K562 (cell line): ENCODE measurements at regions not wholly inside any gene's neighbourhood (a gene's known extent, or its start where the extent isn't known, plus 50 kb on each side); places are given as distances from the start of the nearest gene placed in this dataset.

Source experiments
- CEBPB ChIP-seq: fragments of 450-650 bp; IDR thresholded peaks from 2 replicates; pipeline ENCODE4 v1.6.1; 2016; ENCODE audit warnings: missing genetic modification characterization, missing compliant biosample characterization
- CEBPG ChIP-seq, 3 experiments: fragments of 200-800 bp in 1 of 3; sonication (Bioruptor generic) in 1 of 3; sonication (generic) in 1 of 3; formaldehyde crosslinking in 1 of 3; IDR thresholded peaks in 2 of 3; conservative IDR thresholded peaks in 1 of 3; 2 replicates each; pipeline versions ENCODE4 v1.6.1 to v1.8.0; 2016 to 2022; ENCODE audit warnings: missing compliant biosample characterization in 2 of 3, missing genetic modification characterization in 2 of 3, mild to moderate bottlenecking in 1 of 3, missing genetic modification reagents in 1 of 3
- EP300 ChIP-seq: IDR thresholded peaks from 2 replicates; pipeline ENCODE4 v1.6.1; 2012; ENCODE audit warnings: low read length, improper control_type of control experiment
- IRF9 ChIP-seq: fragments of 450-650 bp; IDR thresholded peaks from 2 replicates; pipeline ENCODE4 v1.6.1; 2016; ENCODE audit warnings: missing biosample characterization, missing genetic modification characterization
- PML ChIP-seq: IDR thresholded peaks from 2 replicates; pipeline ENCODE4 v1.6.1; 2012; ENCODE audit warnings: low read length, inconsistent platforms
- POLR2AphosphoS5 ChIP-seq: IDR thresholded peaks from 2 replicates; pipeline ENCODE4 v1.6.1; 2011; ENCODE audit warnings: mild to moderate bottlenecking, low read depth, low read length, moderate library complexity; ENCODE audit not compliant: control insufficient read depth, insufficient read depth
- PRDM10 ChIP-seq: fragments of 450-650 bp; IDR thresholded peaks from 2 replicates; pipeline ENCODE4 v1.6.1; 2018; ENCODE audit not compliant: partially characterized antibody
- STAT5A ChIP-seq: IDR thresholded peaks from 2 replicates; pipeline ENCODE4 v1.6.1; 2012; ENCODE audit warnings: low read length, inconsistent platforms, borderline replicate concordance
- TEAD4 ChIP-seq, 2 experiments: sonication (generic) in 1 of 2; formaldehyde crosslinking in 1 of 2; IDR thresholded peaks; 2 replicates each; pipeline versions ENCODE4 v1.6.1 to v1.8.0; 2012 to 2022; ENCODE audit warnings: borderline replicate concordance in 1 of 2, inconsistent platforms in 1 of 2, low read length in 1 of 2, mild to moderate bottlenecking in 1 of 2, missing genetic modification reagents in 1 of 2
- TRIM24 ChIP-seq, 2 experiments: fragments of 450-650 bp; IDR thresholded peaks; 2 replicates each; pipeline ENCODE4 v1.6.1; 2016
- TSHZ1 ChIP-seq: fragments of 250-450 bp; sonication (Bioruptor Pico); IDR thresholded peaks from 2 replicates; pipeline ENCODE4 v1.4.0; 2020; ENCODE audit warnings: mild to moderate bottlenecking, moderate library complexity
- ZMIZ1 ChIP-seq, 2 experiments: fragments of 150-350 bp in 1 of 2; IDR thresholded peaks; 2 replicates each; pipeline ENCODE4 v1.6.1; 2012 to 2016; ENCODE audit warnings: low read depth in 2 of 2, low read length in 2 of 2, mild to moderate bottlenecking in 1 of 2, moderate library complexity in 1 of 2
- ZNF3 ChIP-seq: fragments of 250-450 bp; sonication (Bioruptor Pico); IDR thresholded peaks from 2 replicates; pipeline ENCODE4 v1.5.0; 2021; ENCODE audit warnings: mild to moderate bottlenecking, moderate library complexity

GRCh38 chr7:159310457-159311171, 165.9 kb upstream of the VIPR2 start (continued):
- TF ChIP-seq STAT5A (peak; percentile 58; the same call in 1 of the 2 replicates), CEBPG (CRISPR knock-in tag; IDR thresholded peaks at IDR 0.05) (no peak), CEBPG (tag; conservative IDR thresholded peaks at IDR 0.05 in 1 of 2, IDR thresholded peaks at IDR 0.05 in 1 of 2) (peak; percentile 76), TRIM24 (IDR thresholded peaks at IDR 0.05) (peak; percentile 84 to 86), PRDM10 (peak; percentile 76), POLR2AphosphoS5 (peak; percentile 19; the same call in 1 of the 2 replicates), CEBPB (tag) (peak; percentile 98), PML (peak; percentile 60), ZMIZ1 (IDR thresholded peaks at IDR 0.05; ENCODE audit: low read depth in 2 of 2, low read length in 2 of 2) (0 out of 4 replicates have a peak, but pooled peaks of 1 of the 2 experiments have one; percentile 13), TSHZ1 (CRISPR knock-in tag) (no peak), IRF9 (tag) (0 out of 2 replicates have a peak, but pooled peaks have one; percentile 26), ZNF3 (CRISPR knock-in tag) (no peak), EP300 (peak; percentile 79), TEAD4 (IDR thresholded peaks at IDR 0.05; ENCODE audit: low read length) (peak; percentile 89), TEAD4 (CRISPR knock-in tag; IDR thresholded peaks at IDR 0.05; ENCODE audit: borderline replicate concordance) (no peak)
